Neural crest cell (in vitro differentiated cells): ENCODE measurements at regions not wholly inside any gene's neighbourhood (a gene's known extent, or its start where the extent isn't known, plus 50 kb on each side); places are given as distances from the start of the nearest gene placed in this dataset.

Source experiments
- DNase-seq: peaks from one replicate; pipeline ENCODE4 v3.0.0; 2021; ENCODE audit warnings: low read depth, mixed read lengths, low spot score
- H3K27ac Mint-ChIP-seq: one replicate; pipeline ENCODE4 v1.8.0; 2021; ENCODE audit warnings: mild to moderate bottlenecking, mixed read lengths; ENCODE audit not compliant: unreplicated experiment
- H3K27me3 Mint-ChIP-seq: 2 replicates; pipeline ENCODE4 v1.8.0; 2021; ENCODE audit warnings: low read depth, mild to moderate bottlenecking, mixed read lengths
- H3K36me3 Mint-ChIP-seq: 2 replicates; pipeline ENCODE4 v1.8.0; 2021; ENCODE audit warnings: low read depth, mild to moderate bottlenecking, mixed read lengths
- H3K4me1 Mint-ChIP-seq: 2 replicates; pipeline ENCODE4 v1.8.0; 2021; ENCODE audit warnings: mixed read lengths
- H3K4me3 Mint-ChIP-seq: one replicate; pipeline ENCODE4 v1.8.0; 2021; ENCODE audit warnings: mild to moderate bottlenecking, mixed read lengths
- H3K9me3 Mint-ChIP-seq: 2 replicates; pipeline ENCODE4 v1.8.0; 2021; ENCODE audit warnings: mixed read lengths
- TF ChIP-seq, protein P1 (sequence below): fragments of 200-600 bp; sonication (generic); conservative IDR thresholded peaks from 2 replicates; pipeline ENCODE4 v1.5.0; 2021; ENCODE audit warnings: antibody characterized with exemption, mild to moderate bottlenecking

DNA sequence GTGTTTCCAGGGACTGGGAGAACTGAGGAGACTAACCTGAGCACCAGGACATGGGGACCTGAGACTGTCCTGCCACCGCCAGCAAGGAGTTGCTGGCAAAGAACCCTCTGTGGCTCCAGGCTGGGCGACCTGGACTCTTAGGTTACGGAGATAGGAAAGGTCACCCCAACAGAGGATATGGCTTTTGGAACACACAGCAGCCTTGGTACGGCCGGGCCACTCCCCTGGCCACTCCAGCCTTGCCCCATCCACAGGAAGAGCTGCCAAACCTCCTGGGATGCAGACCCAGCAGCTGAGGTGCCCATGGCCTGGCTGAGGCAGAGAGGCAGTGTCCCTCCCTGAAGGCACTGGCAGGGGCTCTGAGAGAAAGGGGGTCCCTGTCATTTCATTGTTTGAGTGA is 137.8 kb downstream of the OAT start:
- Mint-ChIP-seq H3K4me3 (no peak overlapping the region), H3K9me3 (no peaks in the 10 kb centered on the region), H3K27ac (no peak overlapping the region), H3K4me1 (no peaks in the 10 kb centered on the region), H3K36me3 (no peaks in the 10 kb centered on the region), H3K27me3 (no peaks in the 10 kb centered on the region)
- no peak for DNase-seq
- TF ChIP-seq, protein P1, sequence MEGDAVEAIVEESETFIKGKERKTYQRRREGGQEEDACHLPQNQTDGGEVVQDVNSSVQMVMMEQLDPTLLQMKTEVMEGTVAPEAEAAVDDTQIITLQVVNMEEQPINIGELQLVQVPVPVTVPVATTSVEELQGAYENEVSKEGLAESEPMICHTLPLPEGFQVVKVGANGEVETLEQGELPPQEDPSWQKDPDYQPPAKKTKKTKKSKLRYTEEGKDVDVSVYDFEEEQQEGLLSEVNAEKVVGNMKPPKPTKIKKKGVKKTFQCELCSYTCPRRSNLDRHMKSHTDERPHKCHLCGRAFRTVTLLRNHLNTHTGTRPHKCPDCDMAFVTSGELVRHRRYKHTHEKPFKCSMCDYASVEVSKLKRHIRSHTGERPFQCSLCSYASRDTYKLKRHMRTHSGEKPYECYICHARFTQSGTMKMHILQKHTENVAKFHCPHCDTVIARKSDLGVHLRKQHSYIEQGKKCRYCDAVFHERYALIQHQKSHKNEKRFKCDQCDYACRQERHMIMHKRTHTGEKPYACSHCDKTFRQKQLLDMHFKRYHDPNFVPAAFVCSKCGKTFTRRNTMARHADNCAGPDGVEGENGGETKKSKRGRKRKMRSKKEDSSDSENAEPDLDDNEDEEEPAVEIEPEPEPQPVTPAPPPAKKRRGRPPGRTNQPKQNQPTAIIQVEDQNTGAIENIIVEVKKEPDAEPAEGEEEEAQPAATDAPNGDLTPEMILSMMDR: no peak

DNA sequence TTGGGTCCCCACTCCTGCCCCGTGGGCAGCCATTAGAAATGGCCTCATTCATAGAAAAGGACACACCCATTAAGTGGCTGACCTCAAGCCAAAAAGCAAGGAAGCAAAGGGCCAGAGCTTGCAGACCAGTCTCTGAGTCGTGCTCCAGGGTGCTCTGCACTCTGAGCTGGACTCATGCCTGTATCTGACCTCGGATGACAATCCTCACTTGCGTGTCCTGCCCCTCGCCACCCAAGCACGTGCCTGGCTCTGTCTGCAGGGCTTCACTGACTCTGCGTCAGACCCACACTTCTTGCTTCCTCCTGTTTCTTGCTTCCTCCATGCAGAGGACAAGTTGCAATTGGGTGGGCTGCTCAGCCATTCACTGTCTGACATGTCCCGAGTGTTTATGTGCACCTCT is 138.8 kb downstream of the OAT start:
- TF ChIP-seq, protein P1: no peak
- no peak for DNase-seq
- no peaks in the 10 kb centered on the region for H3K4me1 Mint-ChIP-seq
- no peak overlapping the region for H3K27ac Mint-ChIP-seq
- H3K4me3 Mint-ChIP-seq: no peak overlapping the region
- peaks cover 3% of the 10 kb centered on the region for H3K27me3 Mint-ChIP-seq
- peaks cover 3% of the 10 kb centered on the region for H3K9me3 Mint-ChIP-seq
- no peaks in the 10 kb centered on the region for H3K36me3 Mint-ChIP-seq

DNA sequence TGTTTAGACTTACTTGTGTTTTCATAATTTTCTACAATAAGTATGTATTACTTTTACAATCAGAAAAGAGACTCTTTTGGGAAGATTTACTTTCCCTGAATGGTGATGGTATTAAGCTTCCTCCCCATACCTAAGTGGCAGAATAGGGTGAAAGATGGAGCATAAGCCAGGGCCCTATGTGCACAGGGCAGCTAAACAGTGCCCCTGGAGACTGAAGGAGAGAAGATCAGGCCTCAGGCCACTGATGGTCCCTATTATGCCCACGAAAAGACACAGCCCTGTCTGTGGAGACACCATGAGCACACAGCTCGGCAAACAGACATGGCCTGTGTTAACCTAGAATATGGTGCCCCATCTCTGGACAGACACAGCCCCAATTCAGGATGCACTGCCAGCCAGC is 139.4 kb downstream of the OAT start:
- H3K27ac Mint-ChIP-seq: peak overlapping the region; percentile 62
- peaks cover 4% of the 10 kb centered on the region for H3K9me3 Mint-ChIP-seq
- no peak for DNase-seq

DNA sequence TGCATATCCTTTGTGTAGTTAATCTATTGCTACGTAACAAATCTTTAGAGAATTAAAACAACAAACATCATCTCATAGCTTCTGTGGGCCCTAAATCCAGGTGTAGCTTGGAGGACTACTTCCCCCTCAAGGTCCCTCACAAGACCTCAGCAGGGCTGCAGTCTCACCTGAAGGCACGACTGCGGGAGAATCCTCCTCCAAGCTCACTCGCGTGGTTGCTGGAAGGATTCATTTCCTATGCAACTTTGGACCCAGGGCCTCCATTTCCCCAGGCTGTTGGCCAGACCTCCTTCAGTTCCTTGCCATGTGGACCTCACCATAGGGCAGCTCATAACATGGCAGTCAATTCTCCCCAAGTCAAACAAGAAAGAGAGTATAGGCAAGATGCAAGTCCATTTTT is 140.4 kb downstream of the OAT start:
- TF ChIP-seq, protein P1: no peak
- no peak overlapping the region for H3K4me3 Mint-ChIP-seq
- peaks cover 6% of the 10 kb centered on the region for H3K9me3 Mint-ChIP-seq
- no peaks in the 10 kb centered on the region for H3K4me1 Mint-ChIP-seq
- peaks cover 3% of the 10 kb centered on the region for H3K27me3 Mint-ChIP-seq
- H3K36me3 Mint-ChIP-seq: peaks cover 3% of the 10 kb centered on the region
- no peak for DNase-seq
- H3K27ac Mint-ChIP-seq: no peak overlapping the region

More for the DNA sequence above, 139.4 kb downstream of the OAT start:
- H3K4me3 Mint-ChIP-seq: no peak overlapping the region
- peaks cover under 1% of the 10 kb centered on the region for H3K36me3 Mint-ChIP-seq
- peaks cover 3% of the 10 kb centered on the region for H3K27me3 Mint-ChIP-seq
- no peaks in the 10 kb centered on the region for H3K4me1 Mint-ChIP-seq
- TF ChIP-seq, protein P1: no peak

DNA sequence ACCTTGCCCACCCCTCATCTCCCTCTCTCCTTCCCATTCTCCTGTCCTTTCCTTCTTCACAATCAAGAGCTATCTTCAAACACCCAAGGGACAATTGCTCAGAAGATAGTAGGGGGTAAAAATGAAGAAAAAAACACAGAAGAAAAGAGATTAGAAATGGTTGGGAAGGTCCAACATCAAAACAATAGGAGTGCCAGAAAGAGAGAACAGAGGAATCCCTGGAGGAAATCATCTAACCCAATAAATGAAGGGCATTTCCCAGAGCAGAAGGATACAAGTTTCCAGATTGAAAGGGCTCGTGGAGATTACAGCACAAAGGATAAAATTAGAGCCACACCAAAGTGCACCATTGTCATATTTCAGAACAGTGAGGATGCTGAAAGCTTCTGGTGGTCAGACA is 145.6 kb downstream of the OAT start:
- Mint-ChIP-seq H3K36me3 (peaks cover 3% of the 10 kb centered on the region), H3K4me3 (no peak overlapping the region), H3K27me3 (peaks cover 6% of the 10 kb centered on the region), H3K27ac (no peak overlapping the region), H3K4me1 (no peaks in the 10 kb centered on the region), H3K9me3 (peaks cover 14% of the 10 kb centered on the region)
- TF ChIP-seq, protein P1: no peak
- no peak for DNase-seq

DNA sequence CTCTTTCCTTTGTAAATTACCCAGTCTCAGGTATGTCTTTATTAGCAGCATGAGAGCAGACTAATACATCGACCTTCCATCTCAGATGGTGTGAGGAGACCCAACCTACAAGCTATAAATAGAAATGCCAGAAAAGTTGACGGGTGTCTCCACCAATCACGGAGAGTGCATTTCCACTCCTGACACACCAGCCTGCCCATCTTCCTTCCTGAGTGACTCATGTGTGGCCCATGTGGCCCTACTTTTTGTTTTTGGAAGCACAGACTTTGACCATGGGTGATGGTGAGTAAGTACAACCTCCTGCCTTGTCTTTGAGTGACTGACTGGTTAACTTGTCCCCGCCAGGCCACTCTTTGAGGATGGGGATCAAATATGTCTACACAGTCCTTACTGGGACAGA is 147.0 kb downstream of the OAT start:
- peaks cover 14% of the 10 kb centered on the region for H3K9me3 Mint-ChIP-seq
- DNase-seq: no peak
- no peak overlapping the region for H3K4me3 Mint-ChIP-seq
- H3K4me1 Mint-ChIP-seq: no peaks in the 10 kb centered on the region
- H3K27me3 Mint-ChIP-seq: peaks cover 6% of the 10 kb centered on the region
- no peak overlapping the region for H3K27ac Mint-ChIP-seq
- TF ChIP-seq, protein P1: no peak
- H3K36me3 Mint-ChIP-seq: peaks cover 3% of the 10 kb centered on the region
